ENCODE measurements at regions not wholly inside any gene's neighbourhood (a gene's known extent, or its start where the extent isn't known, plus 50 kb on each side); places are given as distances from the start of the nearest gene placed in this dataset.
"Not testable (repeated sequence)": the region's sequence is repeated elsewhere in the genome, so short reads cannot be mapped to it uniquely, and the experiment has no call there.

GRCh38 chr1:121573881-121574504, 389.2 kb downstream of the SRGAP2C start:
- not testable (repeated sequence) for DNase-seq (ENCODE audit: low spot score)

GRCh38 chr1:121574505-121574899, 389.7 kb downstream of the SRGAP2C start:
- not testable (repeated sequence) for DNase-seq (ENCODE audit: low spot score)

GRCh38 chr1:121582898-121583297, 398.1 kb downstream of the SRGAP2C start:
- not testable (repeated sequence) for DNase-seq (ENCODE audit: low spot score)

GRCh38 chr1:121586369-121587229, 401.8 kb downstream of the SRGAP2C start:
- no peak for DNase-seq (ENCODE audit: low spot score)

- DNase-seq (ENCODE audit: low spot score), result no peak
These were observed 402.4 kb downstream of the SRGAP2C start for GRCh38 chr1:121587230-121587569.

GRCh38 chr1:121587777-121588176, 403.0 kb downstream of the SRGAP2C start:
- peak; percentile 63 for DNase-seq (ENCODE audit: low spot score)

- DNase-seq (ENCODE audit: low spot score), result no peak
These were observed 409.3 kb downstream of the SRGAP2C start for GRCh38 chr1:121594096-121594495.

- DNase-seq (ENCODE audit: low spot score), result no peak
These were observed 410.3 kb downstream of the SRGAP2C start for GRCh38 chr1:121595089-121595488.

GRCh38 chr1:121604843-121605444, 420.2 kb downstream of the SRGAP2C start:
- DNase-seq (ENCODE audit: low spot score), result not testable (repeated sequence)

GRCh38 chr1:121607499-121607898, 422.7 kb downstream of the SRGAP2C start:
- not testable (repeated sequence) for DNase-seq (ENCODE audit: low spot score)

Measured in kidney capillary endothelial cell (primary cell).